ENCODE measurements at regions not wholly inside any gene's neighbourhood (a gene's known extent, or its start where the extent isn't known, plus 50 kb on each side); places are given as distances from the start of the nearest gene placed in this dataset.

DNA sequence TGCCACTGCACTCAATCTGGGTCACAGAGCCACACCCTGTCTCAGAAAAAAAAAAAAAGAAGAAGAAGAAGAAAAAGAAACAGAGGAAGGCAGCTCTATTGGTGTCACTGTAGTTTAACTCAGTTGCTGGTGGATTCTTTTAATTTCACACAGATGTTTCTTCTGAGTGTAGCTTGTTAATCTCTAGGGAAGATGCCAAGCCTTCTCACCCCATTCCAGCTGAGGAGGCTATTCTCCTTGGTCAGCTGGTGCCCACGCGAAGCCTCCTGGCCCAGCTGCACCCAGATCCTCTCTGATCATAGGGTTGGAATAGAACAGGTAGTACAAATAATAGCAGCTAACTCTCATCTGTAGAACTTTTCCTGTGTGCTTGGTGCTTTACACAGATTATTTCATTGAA, 113.8 kb upstream of the SPRY4 start:
- TF ChIP-seq CTCF (IDR thresholded peaks at IDR 0.05) (no peak), POLR2A (IDR thresholded peaks at IDR 0.05) (no peak), POLR2AphosphoS5 (IDR thresholded peaks at IDR 0.05) (no peak)
